ENCODE measurements at regions not wholly inside any gene's neighbourhood (a gene's known extent, or its start where the extent isn't known, plus 50 kb on each side); places are given as distances from the start of the nearest gene placed in this dataset.

GRCh38 chr11:28808771-28809170 is 700.6 kb downstream of the METTL15 start:
- Histone ChIP-seq H3K9ac (ENCODE audit: low read depth, low read length) (no peak overlapping the region), H2AFZ (ENCODE audit: low read depth, low read length) (no peak overlapping the region), H4K20me1 (ENCODE audit: insufficient read depth, low read length) (no peaks in the 10 kb centered on the region), H3K9me3 (ENCODE audit: insufficient read depth, low read length, severe bottlenecking) (no peaks in the 10 kb centered on the region), H3K27ac (ENCODE audit: low read length) (no peak overlapping the region), H3K4me2 (ENCODE audit: insufficient read depth, low read length) (no peak overlapping the region), H3K4me1 (ENCODE audit: insufficient read depth, low read length) (no peaks in the 10 kb centered on the region), H3K27me3 (ENCODE audit: insufficient read depth, low read length, poor library complexity) (no peaks in the 10 kb centered on the region), H3K4me3 (ENCODE audit: low read depth in 1 of 2, low read length in 2 of 2) (no peak overlapping the region), H3K36me3 (ENCODE audit: insufficient read depth, low read length) (no peaks in the 10 kb centered on the region), H3K79me2 (ENCODE audit: insufficient read depth, low read length) (no peaks in the 10 kb centered on the region)
- ATAC-seq (ENCODE audit: insufficient read depth, low read depth) = no peak
- DNase-seq = no peak
- TF ChIP-seq CTCF (IDR thresholded peaks at IDR 0.05; ENCODE audit: borderline replicate concordance, extremely low read depth, low read length, poor library complexity, severe bottlenecking) = no peak
- no peak for TF ChIP-seq EZH2 (IDR thresholded peaks at IDR 0.05; ENCODE audit: borderline replicate concordance, low read depth, low read length, severe bottlenecking)

GRCh38 chr11:28799316-28799715 is 691.1 kb downstream of the METTL15 start:
- ATAC-seq (ENCODE audit: insufficient read depth, low read depth) = no peak
- H3K4me2 ChIP-seq (ENCODE audit: insufficient read depth, low read length) = no peak overlapping the region
- H3K4me3 ChIP-seq (ENCODE audit: low read depth in 1 of 2, low read length in 2 of 2) = no peak overlapping the region
- TF ChIP-seq CTCF (IDR thresholded peaks at IDR 0.05; ENCODE audit: borderline replicate concordance, extremely low read depth, low read length, poor library complexity, severe bottlenecking) (no peak), EZH2 (IDR thresholded peaks at IDR 0.05; ENCODE audit: borderline replicate concordance, low read depth, low read length, severe bottlenecking) (no peak)
- no peaks in the 10 kb centered on the region for H3K79me2 ChIP-seq (ENCODE audit: insufficient read depth, low read length)
- no peak for DNase-seq
- H3K27me3 ChIP-seq (ENCODE audit: insufficient read depth, low read length, poor library complexity) = no peaks in the 10 kb centered on the region
- no peaks in the 10 kb centered on the region for H3K36me3 ChIP-seq (ENCODE audit: insufficient read depth, low read length)
- no peak overlapping the region for H3K9ac ChIP-seq (ENCODE audit: low read depth, low read length)
- H3K9me3 ChIP-seq (ENCODE audit: insufficient read depth, low read length, severe bottlenecking) = no peaks in the 10 kb centered on the region
- no peaks in the 10 kb centered on the region for H3K4me1 ChIP-seq (ENCODE audit: insufficient read depth, low read length)
- H4K20me1 ChIP-seq (ENCODE audit: insufficient read depth, low read length) = no peaks in the 10 kb centered on the region
- no peak overlapping the region for H3K27ac ChIP-seq (ENCODE audit: low read length)
- H2AFZ ChIP-seq (ENCODE audit: low read depth, low read length) = no peak overlapping the region

GRCh38 chr11:28798286-28798685 is 690.1 kb downstream of the METTL15 start:
- Histone ChIP-seq H3K79me2 (ENCODE audit: insufficient read depth, low read length) (no peaks in the 10 kb centered on the region), H3K9ac (ENCODE audit: low read depth, low read length) (no peak overlapping the region), H2AFZ (ENCODE audit: low read depth, low read length) (no peak overlapping the region), H3K27me3 (ENCODE audit: insufficient read depth, low read length, poor library complexity) (no peaks in the 10 kb centered on the region), H3K9me3 (ENCODE audit: insufficient read depth, low read length, severe bottlenecking) (no peaks in the 10 kb centered on the region), H3K4me3 (ENCODE audit: low read depth in 1 of 2, low read length in 2 of 2) (no peak overlapping the region), H3K4me2 (ENCODE audit: insufficient read depth, low read length) (no peak overlapping the region), H3K27ac (ENCODE audit: low read length) (no peak overlapping the region), H3K4me1 (ENCODE audit: insufficient read depth, low read length) (no peaks in the 10 kb centered on the region), H3K36me3 (ENCODE audit: insufficient read depth, low read length) (no peaks in the 10 kb centered on the region), H4K20me1 (ENCODE audit: insufficient read depth, low read length) (no peaks in the 10 kb centered on the region)
- DNase-seq = no peak
- no peak for ATAC-seq (ENCODE audit: insufficient read depth, low read depth)
- no peak for TF ChIP-seq CTCF (IDR thresholded peaks at IDR 0.05; ENCODE audit: borderline replicate concordance, extremely low read depth, low read length, poor library complexity, severe bottlenecking)
- TF ChIP-seq EZH2 (IDR thresholded peaks at IDR 0.05; ENCODE audit: borderline replicate concordance, low read depth, low read length, severe bottlenecking) = no peak

GRCh38 chr11:28797536-28797935 is 689.3 kb downstream of the METTL15 start:
- Histone ChIP-seq H3K79me2 (ENCODE audit: insufficient read depth, low read length) (no peaks in the 10 kb centered on the region), H3K4me2 (ENCODE audit: insufficient read depth, low read length) (no peak overlapping the region), H3K36me3 (ENCODE audit: insufficient read depth, low read length) (no peaks in the 10 kb centered on the region), H3K9ac (ENCODE audit: low read depth, low read length) (no peak overlapping the region), H2AFZ (ENCODE audit: low read depth, low read length) (no peak overlapping the region), H3K4me3 (ENCODE audit: low read depth in 1 of 2, low read length in 2 of 2) (no peak overlapping the region), H3K27me3 (ENCODE audit: insufficient read depth, low read length, poor library complexity) (no peaks in the 10 kb centered on the region), H3K4me1 (ENCODE audit: insufficient read depth, low read length) (no peaks in the 10 kb centered on the region), H4K20me1 (ENCODE audit: insufficient read depth, low read length) (no peaks in the 10 kb centered on the region), H3K27ac (ENCODE audit: low read length) (no peak overlapping the region), H3K9me3 (ENCODE audit: insufficient read depth, low read length, severe bottlenecking) (no peaks in the 10 kb centered on the region)
- DNase-seq (no peak), ATAC-seq (ENCODE audit: insufficient read depth, low read depth) (no peak)
- no peak for TF ChIP-seq CTCF (IDR thresholded peaks at IDR 0.05; ENCODE audit: borderline replicate concordance, extremely low read depth, low read length, poor library complexity, severe bottlenecking)
- TF ChIP-seq EZH2 (IDR thresholded peaks at IDR 0.05; ENCODE audit: borderline replicate concordance, low read depth, low read length, severe bottlenecking) = no peak

All from DND-41 (cell line).